B cell (primary cell): ENCODE measurements at regions not wholly inside any gene's neighbourhood (a gene's known extent, or its start where the extent isn't known, plus 50 kb on each side); places are given as distances from the start of the nearest gene placed in this dataset.

Experiments
- ATAC-seq: fragments of 200-7000 bp; cut with Tn5 transposase; one replicate; pipeline ENCODE4 v1.10.0; 2021; ENCODE audit warnings: low read depth, mild to moderate bottlenecking, moderate number of reproducible peaks, moderate library complexity
- CTCF ChIA-PET: fragments of 350-600 bp; sonication (Branson Sonifier 250); formaldehyde crosslinking; loops from one replicate; lab custom pipeline; 2021; ENCODE audit warnings: antibody characterized with exemption, inconsistent platforms; lab: Charles Lee
- POLR2A ChIA-PET: fragments of 350-600 bp; sonication (Branson Sonifier 250); formaldehyde crosslinking; loops from one replicate; lab custom pipeline; 2021; ENCODE audit warnings: antibody characterized with exemption; lab: Charles Lee
- DNase-seq: peaks from one replicate; pipeline ENCODE4 v3.0.0; 2013
- H2AFZ ChIP-seq: 2 replicates; pipeline ENCODE4 v1.6.1; 2012; ENCODE audit warnings: mild to moderate bottlenecking, low read depth, low read length; ENCODE audit not compliant: insufficient read depth, poor library complexity, severe bottlenecking
- H3K27ac ChIP-seq, 2 donors: 1 replicate in 1 of 2; 2 replicates in 1 of 2; pipeline ENCODE4 v1.5.1; 2012 to 2013; ENCODE audit warnings: low read length in 2 of 2, mild to moderate bottlenecking in 2 of 2, moderate library complexity in 1 of 2
- H3K27me3 ChIP-seq, 4 experiments: fragments of 200-600 bp in 1 of 4; sonication (generic) in 1 of 4; replicated peaks in 1 of 4; 1 replicate in 2 of 4; 2 replicates in 2 of 4; pipeline versions ENCODE4 v1.6.1 to v1.7.0; 2013 to 2016; ENCODE audit warnings: low read length in 3 of 4, mild to moderate bottlenecking in 2 of 4, mixed read lengths in 1 of 4, moderate library complexity in 1 of 4; ENCODE audit not compliant: insufficient read depth in 4 of 4, control insufficient read depth in 3 of 4; ENCODE audit errors: control extremely low read depth in 1 of 4
- H3K36me3 ChIP-seq, 2 experiments: replicated peaks in 1 of 2; 1 replicate in 1 of 2; 2 replicates in 1 of 2; pipeline versions ENCODE4 v1.6.1 to v1.7.1; 2013; ENCODE audit warnings: low read length in 1 of 2; ENCODE audit not compliant: insufficient read depth in 2 of 2, control insufficient read depth in 1 of 2; ENCODE audit errors: control extremely low read depth in 1 of 2, extremely low read depth in 1 of 2
- H3K4me1 ChIP-seq, 2 donors: fragments of 200-600 bp in 1 of 2; sonication (generic) in 1 of 2; 1 replicate in 1 of 2; 2 replicates in 1 of 2; pipeline versions ENCODE4 v1.5.1 to v1.6.1; 2013 to 2017; ENCODE audit warnings: low read length in 2 of 2; ENCODE audit not compliant: control insufficient read depth in 2 of 2, insufficient read depth in 2 of 2
- H3K4me2 ChIP-seq: replicated peaks from 2 replicates; pipeline ENCODE3; 2012; ENCODE audit warnings: mild to moderate bottlenecking, low read depth, low read length; ENCODE audit not compliant: poor library complexity, severe bottlenecking
- H3K4me3 ChIP-seq, 5 experiments: fragments of 200-600 bp in 1 of 5; sonication (generic) in 1 of 5; 1 replicate in 3 of 5; 2 replicates in 2 of 5; pipeline versions ENCODE4 v1.5.1 to v1.7.0; 2011 to 2016; ENCODE audit warnings: low read length in 4 of 5, mild to moderate bottlenecking in 4 of 5, low read depth in 2 of 5, control low read depth in 1 of 5, moderate library complexity in 1 of 5; ENCODE audit not compliant: insufficient read depth in 1 of 5; ENCODE audit errors: control extremely low read depth in 1 of 5, extremely low read depth in 1 of 5
- H3K79me2 ChIP-seq: fragments of 200-600 bp; sonication (generic); one replicate; pipeline ENCODE4 v1.6.0; 2016; ENCODE audit warnings: low read length; ENCODE audit not compliant: control insufficient read depth, insufficient read depth
- H3K9ac ChIP-seq: fragments of 200-600 bp; sonication (generic); 2 replicates; pipeline ENCODE4 v1.6.1; 2017; ENCODE audit warnings: mild to moderate bottlenecking, low read length, moderate library complexity
- H3K9me3 ChIP-seq, 3 donors: one replicate each; pipeline versions ENCODE4 v1.6.1 to v1.7.1; 2013; ENCODE audit warnings: low read length in 2 of 3; ENCODE audit not compliant: control insufficient read depth in 2 of 3, insufficient read depth in 1 of 3; ENCODE audit errors: control extremely low read depth in 1 of 3
- H4K20me1 ChIP-seq: 2 replicates; pipeline ENCODE4 v1.6.0; 2012; ENCODE audit warnings: mild to moderate bottlenecking, low read length; ENCODE audit not compliant: insufficient read depth, control insufficient read depth, poor library complexity, severe bottlenecking
- H3K27ac Mint-ChIP-seq: one replicate; pipeline ENCODE4 v1.8.0; 2021; ENCODE audit warnings: mixed read lengths
- H3K27me3 Mint-ChIP-seq: one replicate; pipeline ENCODE4 v1.8.0; 2021; ENCODE audit warnings: mixed read lengths
- H3K4me1 Mint-ChIP-seq: one replicate; pipeline ENCODE4 v1.8.0; 2021; ENCODE audit warnings: mixed read lengths
- H3K4me3 Mint-ChIP-seq: one replicate; pipeline ENCODE4 v1.8.0; 2021; ENCODE audit warnings: mixed read lengths
- H3K9me3 Mint-ChIP-seq: one replicate; pipeline ENCODE4 v1.8.0; 2022; ENCODE audit warnings: mixed read lengths; ENCODE audit not compliant: insufficient read depth
- CTCF ChIP-seq: fragments of 200-600 bp; IDR thresholded peaks from one replicate; pipeline ENCODE4 v1.8.0; 2022; ENCODE audit warnings: antibody characterized with exemption, mild to moderate bottlenecking
- EZH2 ChIP-seq: IDR thresholded peaks from 2 replicates; pipeline ENCODE4 v1.6.1; 2012; ENCODE audit warnings: borderline replicate concordance, low read depth, mild to moderate bottlenecking, moderate library complexity, low read length; ENCODE audit not compliant: insufficient read depth, poor library complexity, severe bottlenecking
- WGBS: methylation state at CpG from one replicate; pipeline ENCODE4 v1.1.5; 2013; ENCODE audit warnings: missing lambda C conversion rate; ENCODE audit not compliant: insufficient coverage; 5-methylcytosine and 5-hydroxymethylcytosine counted together
- intact Hi-C: fragments of 100-400 bp; cut with micrococcal nuclease; formaldehyde crosslinking; loops from one replicate; pipeline ENCODE4 v1.10.0; 2022

- Histone ChIP-seq H4K20me1 (no peaks in the 10 kb centered on the region), H3K9me3 (no peaks in the 10 kb centered on the region), H3K4me3 (no peak overlapping the region), H3K27me3 (no peaks in the 10 kb centered on the region), H3K79me2 (no peaks in the 10 kb centered on the region), H3K4me2 (no peak overlapping the region), H3K36me3 (no peaks in the 10 kb centered on the region), H2AFZ (no peak overlapping the region), H3K4me1 (no peaks in the 10 kb centered on the region), H3K9ac (no peak overlapping the region), H3K27ac (no peak overlapping the region)
- ChIA-PET POLR2A (no interaction called here), CTCF (no interaction called here)
- H3K27ac Mint-ChIP-seq, result no peak overlapping the region
- no peaks in the 10 kb centered on the region for H3K4me1 Mint-ChIP-seq
- ATAC-seq, result no peak
- no peak overlapping the region for H3K4me3 Mint-ChIP-seq
- TF ChIP-seq CTCF (no peak), EZH2 (no peak)
- DNase-seq, result no peak
- no peaks in the 10 kb centered on the region for H3K27me3 Mint-ChIP-seq
- H3K9me3 Mint-ChIP-seq, result peaks cover 3% of the 10 kb centered on the region
- intact Hi-C loops, result no loop called here
- WGBS, result 62% methylated on average over 3 of the region's 6 CpGs
Observed at GRCh38 chr2:150162241-150162942, 325.1 kb downstream of the RND3 start.

- POLR2A ChIA-PET, result no interaction called here
- H3K36me3 ChIP-seq, result no peaks in the 10 kb centered on the region
- no peaks in the 10 kb centered on the region for H3K4me1 ChIP-seq
- ATAC-seq (no peak), DNase-seq (no peak)
- H3K27ac Mint-ChIP-seq, result no peak overlapping the region
- intact Hi-C loops, result no loop called here
- WGBS, result no CpG with 5 or more reads among the region's 6 CpGs
- TF ChIP-seq EZH2 (no peak), CTCF (no peak)
- CTCF ChIA-PET, result no interaction called here
- H3K27me3 ChIP-seq, result no peaks in the 10 kb centered on the region
- H3K4me2 ChIP-seq, result no peak overlapping the region
- H3K4me3 ChIP-seq, result no peak overlapping the region
- no peaks in the 10 kb centered on the region for H3K9me3 ChIP-seq
- H2AFZ ChIP-seq, result no peak overlapping the region
- no peak overlapping the region for H3K9ac ChIP-seq
- no peaks in the 10 kb centered on the region for H3K9me3 Mint-ChIP-seq
- H3K4me1 Mint-ChIP-seq, result no peaks in the 10 kb centered on the region
- H3K4me3 Mint-ChIP-seq, result no peak overlapping the region
- H3K27me3 Mint-ChIP-seq, result no peaks in the 10 kb centered on the region
- H3K79me2 ChIP-seq, result no peaks in the 10 kb centered on the region
- no peak overlapping the region for H3K27ac ChIP-seq
- no peaks in the 10 kb centered on the region for H4K20me1 ChIP-seq
Observed at GRCh38 chr2:150160058-150160457, 327.4 kb downstream of the RND3 start.
